H9 (cell line): ENCODE measurements at regions not wholly inside any gene's neighbourhood (a gene's known extent, or its start where the extent isn't known, plus 50 kb on each side); places are given as distances from the start of the nearest gene placed in this dataset.

Experiments
- DNase-seq: peaks from one replicate; pipeline ENCODE4 v3.0.0-alpha.2; 2017
- H2AFZ ChIP-seq: one replicate; pipeline ENCODE4 v1.6.1; 2013; ENCODE audit warnings: mild to moderate bottlenecking, low read length, control low read depth, moderate library complexity
- H2AK5ac ChIP-seq: 2 replicates; pipeline ENCODE4 v1.6.1; 2013; ENCODE audit warnings: low read length, control low read depth, mixed read lengths; ENCODE audit not compliant: insufficient read length
- H2BK120ac ChIP-seq: one replicate; pipeline ENCODE4 v1.6.1; 2013; ENCODE audit warnings: low read depth, mild to moderate bottlenecking, low read length, control low read depth, inconsistent platforms; ENCODE audit not compliant: poor library complexity, severe bottlenecking
- H2BK12ac ChIP-seq: 2 replicates; pipeline ENCODE4 v1.6.1; 2013; ENCODE audit warnings: low read length, control low read depth, mixed read lengths, low read depth; ENCODE audit not compliant: insufficient read length
- H2BK15ac ChIP-seq: 2 replicates; pipeline ENCODE4 v1.6.1; 2013; ENCODE audit warnings: low read depth, low read length, control low read depth
- H2BK20ac ChIP-seq: one replicate; pipeline ENCODE4 v1.6.1; 2013; ENCODE audit warnings: low read depth, mild to moderate bottlenecking, low read length, control low read depth, inconsistent platforms; ENCODE audit not compliant: poor library complexity, severe bottlenecking
- H2BK5ac ChIP-seq: 2 replicates; pipeline ENCODE4 v1.6.1; 2013; ENCODE audit warnings: low read length, control low read depth, mixed read lengths; ENCODE audit not compliant: insufficient read length
- H3K14ac ChIP-seq: 2 replicates; pipeline ENCODE4 v1.6.1; 2013; ENCODE audit warnings: low read length, control low read depth; ENCODE audit not compliant: insufficient read depth
- H3K18ac ChIP-seq: 2 replicates; pipeline ENCODE4 v1.6.1; 2013; ENCODE audit warnings: low read depth, mild to moderate bottlenecking, mixed read lengths, low read length, control low read depth; ENCODE audit not compliant: insufficient read length
- H3K23ac ChIP-seq: 2 replicates; pipeline ENCODE4 v1.6.1; 2013; ENCODE audit warnings: low read length, control low read depth, mixed read lengths, low read depth; ENCODE audit not compliant: insufficient read length
- H3K23me2 ChIP-seq: 2 replicates; pipeline ENCODE4 v1.6.1; 2013; ENCODE audit warnings: low read depth, mild to moderate bottlenecking, mixed read lengths, low read length, control low read depth; ENCODE audit not compliant: insufficient read length, poor library complexity, severe bottlenecking
- H3K27ac ChIP-seq: 2 replicates; pipeline ENCODE4 v1.5.1; 2013; ENCODE audit warnings: low read length, control low read depth, mixed read lengths, low read depth; ENCODE audit not compliant: insufficient read length
- H3K27me3 ChIP-seq: 2 replicates; pipeline ENCODE4 v1.6.1; 2013; ENCODE audit warnings: low read length, control low read depth, inconsistent platforms; ENCODE audit not compliant: insufficient read depth
- H3K4ac ChIP-seq: 2 replicates; pipeline ENCODE4 v1.6.1; 2013; ENCODE audit warnings: low read depth, mild to moderate bottlenecking, control low read depth, inconsistent platforms, low read length, moderate library complexity
- H3K4me1 ChIP-seq: 2 replicates; pipeline ENCODE4 v1.6.1; 2013; ENCODE audit warnings: low read length, control low read depth, inconsistent platforms; ENCODE audit not compliant: insufficient read depth
- H3K4me2 ChIP-seq: 2 replicates; pipeline ENCODE4 v1.6.1; 2013; ENCODE audit warnings: low read length, control low read depth, mixed read lengths; ENCODE audit not compliant: insufficient read length, insufficient read depth
- H3K56ac ChIP-seq: 2 replicates; pipeline ENCODE4 v1.6.1; 2013; ENCODE audit warnings: low read depth, mild to moderate bottlenecking, mixed read lengths, low read length, control low read depth; ENCODE audit not compliant: insufficient read length
- H3K79me1 ChIP-seq: 2 replicates; pipeline ENCODE4 v1.6.1; 2013; ENCODE audit warnings: low read depth, mild to moderate bottlenecking, moderate library complexity, low read length, control low read depth, inconsistent platforms; ENCODE audit not compliant: insufficient read depth, poor library complexity, severe bottlenecking
- H3K79me2 ChIP-seq: 2 replicates; pipeline ENCODE4 v1.6.1; 2013; ENCODE audit warnings: low read length, control low read depth, inconsistent platforms; ENCODE audit not compliant: insufficient read depth
- H3K9ac ChIP-seq: 2 replicates; pipeline ENCODE4 v1.6.1; 2013; ENCODE audit warnings: low read length, control low read depth, mixed read lengths; ENCODE audit not compliant: insufficient read length; ENCODE audit errors: extremely low read depth
- H3K9me3 ChIP-seq: one replicate; pipeline ENCODE4 v1.6.1; 2013; ENCODE audit warnings: low read depth, low read length, inconsistent platforms; ENCODE audit not compliant: control insufficient read depth
- H3T11ph ChIP-seq: one replicate; pipeline ENCODE4 v1.6.1; 2013; ENCODE audit warnings: mild to moderate bottlenecking, low read length, control low read depth, inconsistent platforms
- H4K20me1 ChIP-seq: one replicate; pipeline ENCODE4 v1.6.1; 2013; ENCODE audit not compliant: control insufficient read depth, insufficient read length, insufficient read depth
- H4K5ac ChIP-seq: 2 replicates; pipeline ENCODE4 v1.6.1; 2013; ENCODE audit warnings: low read depth, mild to moderate bottlenecking, mixed read lengths, low read length, control low read depth; ENCODE audit not compliant: insufficient read length
- H4K8ac ChIP-seq: replicated peaks from 2 replicates; pipeline ENCODE4 v1.6.1; 2013; ENCODE audit warnings: low read length, control low read depth, mixed read lengths, low read depth; ENCODE audit not compliant: insufficient read length
- H4K91ac ChIP-seq: 2 replicates; pipeline ENCODE4 v1.6.1; 2013; ENCODE audit warnings: low read depth, mild to moderate bottlenecking, moderate library complexity, mixed read lengths, low read length, control low read depth; ENCODE audit not compliant: insufficient read length
- H3K27ac Mint-ChIP-seq, 3 experiments: 2 replicates in 2 of 3; 3 replicates in 1 of 3; pipeline ENCODE4 v1.8.0; 2020 to 2021; ENCODE audit warnings: mixed read lengths in 3 of 3, mild to moderate bottlenecking in 1 of 3, moderate library complexity in 1 of 3
- H3K27me3 Mint-ChIP-seq: 2 replicates; pipeline ENCODE4 v1.8.0; 2021; ENCODE audit warnings: low read depth, mild to moderate bottlenecking, moderate library complexity, mixed read lengths
- H3K36me3 Mint-ChIP-seq, 3 experiments: 2 replicates in 2 of 3; 3 replicates in 1 of 3; pipeline ENCODE4 v1.8.0; 2020 to 2021; ENCODE audit warnings: low read depth in 3 of 3, mixed read lengths in 3 of 3; ENCODE audit not compliant: insufficient read depth in 1 of 3
- H3K4me1 Mint-ChIP-seq, 2 experiments: 2 replicates each; pipeline ENCODE4 v1.8.0; 2020; ENCODE audit warnings: mixed read lengths in 2 of 2
- H3K4me3 Mint-ChIP-seq, 2 experiments: 2 replicates in 1 of 2; 3 replicates in 1 of 2; pipeline ENCODE4 v1.8.0; 2020 to 2021; ENCODE audit warnings: mild to moderate bottlenecking in 2 of 2, mixed read lengths in 2 of 2, moderate library complexity in 1 of 2
- H3K9me3 Mint-ChIP-seq, 2 experiments: 2 replicates in 1 of 2; 3 replicates in 1 of 2; pipeline ENCODE4 v1.8.0; 2020; ENCODE audit warnings: mild to moderate bottlenecking in 2 of 2, mixed read lengths in 2 of 2, moderate library complexity in 1 of 2
- CTCF ChIP-seq: fragments of 200-600 bp; sonication (generic); conservative IDR thresholded peaks from 3 replicates; pipeline ENCODE4 v1.8.0; 2021; ENCODE audit warnings: antibody characterized with exemption, mild to moderate bottlenecking
- WGBS: extraction: QIAGEN DNeasy Blood & Tissue Kit; methylation state at CpG from one replicate; pipeline ENCODE4 v1.1.7; 2013; ENCODE audit warnings: missing lambda C conversion rate, low lambda C conversion rate, mixed read lengths; ENCODE audit not compliant: insufficient read length; ENCODE audit errors: extremely low coverage; 5-methylcytosine and 5-hydroxymethylcytosine counted together

GRCh38 chr6:68546620-68547019, 88.5 kb upstream of the ADGRB3 start:
- no peaks in the 10 kb centered on the region for H3K79me1 ChIP-seq
- no peaks in the 10 kb centered on the region for H3K23me2 ChIP-seq
- no CpG with 5 or more reads among the region's 1 CpG for WGBS
- H4K20me1 ChIP-seq = no peaks in the 10 kb centered on the region
- no peak overlapping the region for H3K4ac ChIP-seq
- peaks cover 5 to 19% of the 10 kb centered on the region in 2 experiments; a peak in 3 of 5 replicates for H3K9me3 Mint-ChIP-seq
- no peak overlapping the region for H2BK120ac ChIP-seq
- no peaks in the 10 kb centered on the region for H3K4me1 Mint-ChIP-seq
- H3K23ac ChIP-seq = no peak overlapping the region
- no peak overlapping the region for H2AFZ ChIP-seq
- H3K56ac ChIP-seq = no peak overlapping the region
- H2BK5ac ChIP-seq = no peak overlapping the region
- H3K4me2 ChIP-seq = no peak overlapping the region
- no peak overlapping the region for H3K9ac ChIP-seq
- no peak overlapping the region for H3K18ac ChIP-seq
- H2AK5ac ChIP-seq = no peak overlapping the region
- no peak overlapping the region for H3K27ac Mint-ChIP-seq
- H2BK20ac ChIP-seq = no peak overlapping the region
- H3K14ac ChIP-seq = no peak overlapping the region
- H2BK12ac ChIP-seq = no peak overlapping the region
- no peak for DNase-seq
- no peak overlapping the region for H3K4me3 Mint-ChIP-seq
- H4K91ac ChIP-seq = no peak overlapping the region
- no peaks in the 10 kb centered on the region for H3K79me2 ChIP-seq
- no peak overlapping the region for H4K8ac ChIP-seq
- no peaks in the 10 kb centered on the region for H3K27me3 ChIP-seq
- no peaks in the 10 kb centered on the region for H3K27me3 Mint-ChIP-seq
- no peak overlapping the region for H2BK15ac ChIP-seq
- H4K5ac ChIP-seq = no peak overlapping the region
- peaks cover 7% of the 10 kb centered on the region for H3K9me3 ChIP-seq
- H3K27ac ChIP-seq = no peak overlapping the region
- TF ChIP-seq CTCF = no peak
- H3K4me1 ChIP-seq = no peaks in the 10 kb centered on the region
- peaks cover 2 to 6% (median 4%) of the 10 kb centered on the region in 3 experiments; a peak in 6 of 7 replicates for H3K36me3 Mint-ChIP-seq
- no peak overlapping the region for H3T11ph ChIP-seq
